NCI-H524 treated with DMSO at 0.1 percent for 48 hours (cell line): ENCODE measurements at regions not wholly inside any gene's neighbourhood (a gene's known extent, or its start where the extent isn't known, plus 50 kb on each side); places are given as distances from the start of the nearest gene placed in this dataset.

ENCODE experiments used
- DNase-seq: peaks from one replicate; lab custom pipeline; 2025; lab: John Stamatoyannopoulos, UW

DNA sequence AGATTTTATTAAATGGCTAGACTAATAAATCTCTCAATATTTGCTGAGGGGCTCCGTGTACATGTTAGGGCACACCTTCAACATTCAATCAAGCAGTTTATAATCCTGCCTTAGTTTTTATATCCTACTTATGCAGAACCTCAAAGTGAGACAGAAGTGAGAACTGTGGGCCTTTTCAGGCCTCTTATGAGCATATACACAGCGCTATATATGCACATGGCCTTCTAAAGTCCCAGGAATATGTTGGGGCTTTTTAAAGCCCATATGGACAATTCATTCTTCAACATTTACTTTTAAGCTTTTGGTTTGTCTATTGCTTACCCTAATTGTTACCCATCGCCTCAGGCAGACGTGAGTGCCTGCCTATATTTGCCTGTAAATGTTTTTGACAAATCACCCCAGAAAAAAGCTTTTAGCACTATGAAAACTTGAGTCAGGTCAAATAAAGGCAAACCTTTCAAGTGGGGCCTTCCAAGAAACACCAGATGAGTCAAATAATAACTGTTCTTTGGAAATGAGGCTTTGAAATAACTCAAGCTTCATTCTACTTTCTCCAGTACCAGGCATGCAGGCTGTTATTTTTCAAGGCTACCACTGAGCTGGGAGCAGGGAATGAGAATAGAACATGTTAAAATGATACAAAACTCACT is 58.2 kb downstream of the ESM1 start:
- no peak for DNase-seq

DNA sequence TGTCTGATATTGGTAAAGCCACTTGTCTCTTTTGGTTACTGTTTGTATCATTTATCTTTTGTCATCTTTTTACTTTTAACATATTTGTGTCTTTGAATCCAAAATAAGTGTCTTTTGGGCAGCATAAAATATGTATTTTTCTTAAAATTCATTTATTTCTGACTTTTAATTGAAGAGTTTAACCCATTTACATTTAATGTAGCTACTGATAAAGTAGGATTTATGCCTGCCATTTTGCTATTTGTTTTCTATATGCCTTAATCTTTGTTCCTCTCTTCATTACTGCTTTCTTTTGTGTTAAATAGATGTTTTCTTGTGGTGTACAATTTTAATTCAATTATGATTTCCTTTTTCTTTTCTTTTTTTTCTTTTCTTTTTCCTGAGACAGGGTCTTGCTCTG is 60.9 kb downstream of the ESM1 start:
- DNase-seq: no peak

DNA sequence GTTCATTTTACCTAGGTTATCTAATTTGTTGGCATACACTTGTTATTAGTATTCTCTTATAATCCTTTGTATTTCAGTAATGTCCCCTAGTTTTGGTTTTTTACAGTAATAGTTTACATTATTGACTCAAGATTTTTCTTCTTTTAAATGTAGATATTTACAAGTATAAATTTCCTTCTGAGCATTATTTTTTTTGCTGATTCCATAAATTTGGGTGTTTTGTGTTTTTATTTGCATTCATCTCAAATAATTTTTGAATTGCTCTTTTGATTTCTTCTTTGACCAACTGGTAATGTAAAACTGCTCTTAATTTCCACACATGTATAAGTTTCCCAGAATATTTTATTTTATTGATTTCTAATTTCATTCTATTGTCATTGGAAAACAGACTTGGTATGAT is 68.1 kb downstream of the ESM1 start:
- DNase-seq: no peak

DNA sequence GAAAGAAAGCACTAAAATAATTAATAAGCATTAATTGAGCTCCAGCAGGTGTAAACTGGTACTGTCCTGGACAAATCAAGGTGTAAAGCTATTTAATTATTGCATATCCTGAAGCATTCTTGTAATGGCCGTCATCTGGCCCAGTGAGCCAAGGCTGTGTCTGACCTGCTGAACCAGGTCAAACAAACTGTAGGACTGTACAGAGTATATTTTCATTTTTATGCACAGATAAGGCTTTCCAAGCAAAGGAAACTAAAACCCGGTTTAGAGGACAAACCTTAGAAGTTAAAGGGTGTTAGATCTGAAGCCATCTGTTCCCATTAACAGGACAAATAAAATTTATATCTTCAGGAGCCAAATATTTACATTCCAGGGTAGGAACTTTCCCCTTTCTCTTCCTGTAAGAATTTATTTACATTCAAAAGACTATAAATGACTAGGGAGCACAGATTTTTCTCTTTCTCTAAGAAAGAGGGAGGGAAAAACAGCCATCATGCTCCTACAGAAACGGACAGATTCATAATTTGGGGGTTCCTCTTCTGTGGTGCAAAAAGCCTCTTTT is 69.8 kb downstream of the ESM1 start:
- no peak for DNase-seq

DNA sequence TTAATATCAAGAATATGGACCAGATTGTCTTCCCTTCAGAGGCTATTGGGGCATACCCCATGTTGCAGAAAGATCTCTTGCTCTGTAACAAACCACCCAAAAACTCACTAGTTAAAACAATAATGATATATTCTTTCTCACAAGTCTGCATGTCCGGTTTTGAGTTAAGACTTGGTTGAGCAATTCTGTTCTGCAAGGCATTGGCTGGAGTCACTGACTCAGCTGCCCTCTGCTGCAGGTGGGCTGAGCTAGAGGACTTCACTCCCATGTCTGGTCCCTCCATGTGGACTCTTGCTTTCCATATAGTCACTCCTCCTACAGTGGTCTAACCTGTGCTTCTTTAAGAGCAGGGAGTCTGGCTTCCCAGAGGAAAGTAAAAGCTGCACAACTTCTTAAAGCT is 73.4 kb downstream of the ESM1 start:
- no peak for DNase-seq

DNA sequence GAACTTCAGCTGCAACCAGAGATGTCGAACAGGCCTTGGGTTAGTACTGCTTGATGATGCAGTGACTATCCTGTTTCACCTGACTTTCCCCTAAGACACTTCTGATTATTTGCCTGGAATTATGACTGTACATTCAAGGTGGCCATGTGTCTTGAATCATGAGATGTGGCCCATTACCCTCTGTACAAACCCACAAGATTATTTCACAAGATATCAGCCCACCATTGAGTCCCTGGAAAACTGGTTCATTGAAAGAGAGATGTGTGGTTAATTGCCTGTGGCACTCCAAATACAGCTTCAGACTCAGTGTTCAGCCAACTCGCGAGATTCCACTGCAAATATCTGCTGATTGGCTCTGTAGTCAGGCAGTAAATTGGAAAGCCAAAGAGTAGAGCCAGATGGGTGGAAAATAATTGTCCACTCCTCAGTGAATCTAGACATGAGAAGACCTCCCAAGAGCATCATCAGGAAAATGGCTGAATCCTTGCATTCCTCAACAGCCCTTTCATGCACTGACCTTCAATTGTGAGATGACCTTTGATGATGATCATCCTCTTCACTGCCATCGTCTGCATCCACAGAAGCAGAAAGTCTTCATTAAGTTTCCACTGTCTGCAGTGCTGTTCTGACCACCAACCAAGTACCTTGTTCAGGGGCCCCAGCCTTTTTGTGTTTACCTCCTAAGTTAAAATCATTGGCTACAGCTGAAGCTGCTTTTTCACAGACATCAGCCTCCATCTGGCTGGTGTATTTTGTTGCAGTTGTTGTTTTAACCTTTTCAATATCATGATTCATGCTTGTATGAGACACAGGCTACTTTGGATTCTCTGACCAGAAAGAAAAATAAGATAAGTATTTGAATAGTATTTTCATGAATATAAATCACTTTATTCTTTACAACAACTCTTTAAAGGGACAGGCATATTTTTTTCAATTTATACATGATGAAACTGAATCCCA is 75.2 kb downstream of the ESM1 start:
- no peak for DNase-seq

DNA sequence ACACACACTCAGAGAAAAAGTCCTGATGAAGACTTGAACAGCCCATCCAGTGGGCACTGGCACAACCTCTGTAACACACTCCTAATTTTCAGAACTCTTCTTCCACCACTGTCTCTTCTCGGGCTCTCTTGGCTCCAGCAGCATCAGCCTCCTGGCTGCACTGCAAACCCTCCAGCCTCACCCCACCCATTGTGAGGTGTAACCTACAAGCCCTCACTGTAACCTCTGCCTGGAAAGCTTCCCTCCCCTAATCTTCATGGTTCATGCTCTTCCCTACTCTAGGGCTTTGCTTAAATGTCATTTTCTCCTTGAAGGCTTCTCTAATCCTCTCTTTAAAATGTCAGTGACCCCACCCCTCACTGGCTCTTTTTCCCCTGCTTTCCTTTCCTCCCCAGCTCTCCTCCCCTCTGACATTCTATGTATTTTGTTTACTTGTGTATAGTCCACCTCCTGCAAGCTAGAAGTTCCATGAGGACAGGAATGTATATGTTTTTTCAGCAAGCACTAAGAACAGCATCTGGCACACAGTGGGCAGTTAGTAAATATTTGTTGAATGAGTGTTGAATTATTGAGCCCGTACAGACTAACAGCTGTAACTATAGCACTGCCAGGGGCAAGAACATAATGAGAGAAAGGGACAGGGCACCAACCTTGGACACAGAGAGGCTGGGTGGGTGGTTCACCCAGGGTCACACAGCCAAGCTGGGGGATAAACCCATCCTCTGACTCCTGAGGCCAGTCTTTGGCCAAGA is 76.4 kb downstream of the ESM1 start:
- no peak for DNase-seq

DNA sequence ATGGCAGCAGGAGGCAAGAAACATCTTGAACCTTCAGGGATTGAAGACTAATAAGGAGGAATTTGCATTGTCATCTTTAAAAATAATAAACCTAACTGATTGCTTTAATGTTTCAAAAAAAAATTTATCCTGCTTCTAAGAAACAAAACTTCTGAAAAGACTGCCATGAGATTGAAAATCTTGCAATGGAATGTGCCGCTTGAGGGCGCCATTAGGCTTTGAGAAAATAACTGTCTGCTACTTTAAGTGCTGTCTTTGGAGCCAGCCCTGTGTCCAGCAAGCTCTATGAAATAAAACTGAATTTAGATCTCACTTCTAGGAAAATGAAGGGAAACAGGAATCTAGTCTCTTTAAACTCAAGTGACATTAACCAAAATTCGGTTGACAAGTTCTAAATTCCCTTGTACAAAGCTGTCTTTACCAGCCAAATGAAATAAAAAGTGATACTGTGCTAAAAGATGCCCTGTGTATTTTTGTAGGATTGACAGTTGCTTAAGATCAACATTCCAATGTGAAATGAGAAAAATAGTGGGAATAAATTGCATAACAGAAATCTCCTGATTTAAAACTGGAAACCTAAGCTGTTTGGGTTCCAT is 79.4 kb downstream of the ESM1 start:
- DNase-seq: no peak

DNA sequence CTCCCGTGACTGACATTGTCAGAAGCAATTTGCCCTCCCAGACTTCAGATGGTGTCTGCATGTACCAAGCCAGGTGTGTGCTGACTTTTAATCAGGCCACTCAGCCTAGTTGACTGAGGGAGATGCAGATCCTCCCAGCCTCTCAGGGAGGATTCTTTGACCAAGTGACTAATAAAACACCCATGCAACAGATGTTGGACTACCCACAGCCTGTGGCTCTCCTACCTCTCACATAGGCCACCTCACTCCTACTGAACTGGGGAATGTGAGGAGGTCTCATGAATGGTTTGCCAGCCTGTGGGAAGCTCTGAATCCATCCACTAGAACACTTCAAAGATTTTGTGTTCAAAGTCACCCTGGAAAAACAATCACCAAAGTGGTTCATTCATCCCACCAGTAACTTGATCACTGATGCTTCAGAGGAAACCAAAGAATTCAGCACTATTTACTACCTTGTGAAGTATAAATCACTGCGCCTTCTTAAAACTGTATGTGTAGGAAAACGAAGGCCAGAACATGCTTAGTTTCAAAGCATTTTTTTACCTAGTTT is 80.1 kb downstream of the ESM1 start:
- no peak for DNase-seq

DNA sequence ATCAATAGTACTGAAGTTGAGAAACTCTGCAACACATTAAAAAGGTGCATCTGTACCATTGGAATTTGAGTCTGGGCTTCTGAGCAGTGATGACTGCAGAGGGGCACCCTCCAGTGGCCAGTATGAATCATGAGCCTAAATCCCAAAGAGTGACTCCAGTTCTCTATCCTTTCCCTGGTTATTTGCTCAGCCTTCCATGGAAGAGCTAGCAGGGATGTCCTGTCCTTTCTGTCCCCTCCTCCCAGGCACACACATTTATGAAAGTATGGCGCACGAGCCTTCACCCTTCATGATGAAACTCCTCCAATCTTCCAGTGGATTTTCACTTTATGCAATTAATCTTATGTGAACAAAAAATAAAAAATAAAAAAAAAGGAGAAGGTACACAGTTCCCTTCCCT is 81.0 kb downstream of the ESM1 start:
- DNase-seq: peak; percentile 2

DNA sequence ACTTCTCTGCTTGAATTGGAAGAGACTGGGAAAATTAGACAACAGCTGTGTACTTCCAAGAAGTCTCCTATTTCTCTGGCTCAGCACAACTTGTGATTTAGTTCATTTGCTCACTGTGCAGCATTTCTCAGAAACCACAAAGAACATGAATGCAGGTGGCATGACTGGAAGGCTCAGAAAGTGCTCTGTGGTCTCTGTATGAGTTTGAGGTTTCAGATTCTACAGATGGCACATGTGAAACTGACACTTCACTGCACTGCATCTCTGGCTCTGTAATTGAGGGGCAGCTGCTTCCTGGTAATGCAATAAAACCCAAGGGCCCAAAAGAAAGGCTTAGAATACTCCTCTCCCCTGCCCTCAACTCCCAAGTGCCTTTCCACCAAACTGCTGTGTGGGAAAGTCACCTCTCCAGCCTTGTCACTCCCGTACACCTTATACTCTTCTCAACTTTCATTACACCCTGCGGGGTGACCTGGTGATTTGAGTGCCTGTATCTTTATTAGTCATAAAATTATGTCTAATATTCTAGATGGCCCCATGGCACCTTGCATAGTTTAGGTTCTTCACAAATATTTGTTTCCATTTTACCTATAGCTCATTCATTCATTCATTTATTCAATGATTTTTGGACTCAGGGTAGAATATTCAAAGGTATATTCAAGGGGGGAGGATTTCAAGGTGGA is 82.5 kb downstream of the ESM1 start:
- DNase-seq: peak; percentile 59

DNA sequence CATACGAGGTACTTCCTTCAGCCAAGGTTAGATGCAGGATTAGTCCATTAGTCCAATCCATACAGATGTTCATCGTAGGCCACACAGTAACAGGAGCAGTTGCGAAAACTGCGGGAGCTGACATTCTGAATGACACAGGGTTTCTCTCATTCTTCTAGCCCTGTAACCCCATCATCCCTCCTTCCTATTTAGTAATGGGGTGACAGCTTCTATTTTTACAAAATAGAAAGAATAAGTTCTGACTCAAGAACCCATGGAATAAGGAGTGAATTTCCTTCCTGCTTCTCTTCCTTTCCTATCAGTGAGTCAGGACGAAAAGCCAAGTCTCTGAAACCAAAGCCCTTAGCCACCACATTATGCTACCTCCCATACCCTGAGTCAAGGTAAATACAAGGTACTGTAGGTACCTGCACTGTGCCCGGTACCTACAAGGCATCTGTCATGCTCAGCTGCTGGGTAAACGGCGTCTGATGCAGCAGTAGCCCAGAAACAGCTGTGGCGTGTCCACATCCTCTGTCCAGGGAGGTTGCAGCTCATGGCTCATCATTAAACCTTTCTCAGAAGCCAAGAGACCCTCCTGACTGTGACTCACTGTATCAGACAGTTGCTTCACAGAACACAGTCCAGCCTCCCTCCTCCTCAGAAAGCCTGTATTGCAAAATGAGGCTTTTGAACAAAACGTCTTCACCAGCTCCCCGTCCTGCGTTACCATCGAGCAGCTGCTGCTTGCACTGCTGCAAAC is 84.2 kb downstream of the ESM1 start:
- no peak for DNase-seq

DNA sequence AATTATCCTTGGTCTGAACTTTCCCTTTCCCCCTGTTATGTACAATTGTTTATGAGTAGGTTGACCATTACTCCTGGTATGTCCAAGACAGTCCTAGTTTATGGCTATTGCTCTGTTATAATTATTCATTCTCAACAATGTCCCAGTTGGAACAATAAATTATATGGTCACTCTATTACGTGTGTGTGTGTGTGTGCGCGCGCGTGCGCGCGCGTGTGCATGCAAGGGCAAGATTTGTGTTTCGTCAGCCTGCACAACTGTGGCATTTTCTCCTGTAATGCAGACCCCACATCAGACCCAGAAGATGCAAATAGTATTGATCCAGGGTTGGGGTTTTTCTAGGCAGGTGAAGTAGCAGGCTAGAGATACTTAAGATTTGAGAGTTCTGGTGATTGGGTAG is 88.4 kb downstream of the ESM1 start:
- no peak for DNase-seq

DNA sequence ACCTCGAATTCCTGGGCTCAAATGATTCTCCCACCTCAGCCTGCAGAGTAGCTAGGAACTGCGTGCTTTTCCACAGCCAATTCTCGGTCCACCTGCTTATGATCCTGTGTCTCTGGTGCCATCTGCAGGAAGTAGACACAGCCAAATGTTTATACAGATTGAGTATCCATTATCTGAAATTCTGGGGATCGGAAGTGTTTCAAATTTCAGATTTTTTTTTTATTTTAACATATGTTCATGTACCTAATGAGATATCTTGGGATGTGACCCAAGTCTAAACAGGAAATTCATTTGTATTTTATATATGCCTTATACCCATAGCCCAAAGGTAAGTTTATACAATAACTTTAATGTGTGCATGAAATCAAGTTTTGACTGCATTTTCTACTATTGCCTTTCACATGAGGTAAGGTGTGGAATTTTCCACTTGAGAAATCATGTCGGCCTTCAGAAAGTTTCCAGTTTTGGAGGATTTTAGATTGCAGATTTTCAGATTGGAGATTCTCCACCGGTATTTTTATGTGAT is 89.5 kb downstream of the ESM1 start:
- peak; percentile 3 for DNase-seq

DNA sequence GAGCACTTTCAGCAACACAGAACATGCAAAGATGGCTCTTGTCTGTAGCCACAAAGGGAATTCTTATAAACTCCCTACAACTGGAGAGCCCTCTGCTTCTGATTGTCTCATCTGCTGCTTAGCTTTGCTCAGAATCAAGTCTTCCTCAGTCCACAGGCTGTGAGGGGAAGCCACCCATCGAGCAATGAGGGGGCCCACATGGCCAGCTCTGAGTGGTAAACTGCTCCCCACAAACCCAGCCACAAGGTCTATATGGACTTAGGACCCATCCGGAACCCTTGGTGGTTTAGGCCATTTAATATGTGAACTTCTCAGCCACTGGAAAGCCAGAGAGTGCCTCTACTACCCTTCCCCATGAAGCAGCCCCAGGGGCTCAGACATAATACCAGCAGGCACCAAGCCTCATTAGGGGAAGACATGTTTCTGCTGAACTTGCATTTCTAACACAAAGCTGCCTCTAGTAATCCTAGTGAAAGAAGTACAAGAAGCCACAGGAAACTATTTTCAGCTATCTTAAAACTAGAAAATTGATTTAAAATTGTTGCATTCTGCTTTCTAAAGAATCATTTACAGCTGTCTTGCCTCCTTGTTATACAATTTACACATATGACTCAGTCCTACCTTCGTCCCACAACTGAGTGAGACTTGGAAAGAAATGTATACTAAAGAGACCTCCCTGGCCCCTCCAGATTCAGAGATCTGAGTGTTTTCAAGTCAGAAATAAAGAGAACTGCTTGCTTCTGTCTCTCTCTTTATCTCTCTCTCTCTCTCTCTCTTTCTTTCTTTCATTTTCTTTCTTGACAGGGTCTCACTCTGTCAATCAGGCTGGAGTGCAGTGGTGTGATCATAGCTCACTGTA is 90.2 kb downstream of the ESM1 start:
- DNase-seq: no peak

DNA sequence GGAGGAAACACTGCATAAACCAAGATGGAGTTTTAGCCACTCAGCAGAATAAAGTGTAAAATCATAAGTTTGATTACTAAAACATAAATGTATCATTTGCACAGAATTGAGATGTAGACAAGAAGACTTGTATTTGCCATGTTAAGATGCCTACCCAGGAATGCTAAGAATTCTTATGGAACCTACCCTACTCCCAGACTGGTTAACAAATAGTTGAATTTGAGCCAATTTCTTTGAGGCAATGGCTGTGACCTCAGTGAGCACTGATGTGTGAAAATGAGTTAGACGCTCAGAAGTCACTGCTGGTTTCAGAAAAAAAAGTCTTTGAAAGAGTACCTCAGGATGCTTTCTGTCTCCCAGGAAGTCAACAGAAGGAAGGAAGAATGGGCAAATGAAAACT is 95.6 kb downstream of the ESM1 start:
- no peak for DNase-seq

DNA sequence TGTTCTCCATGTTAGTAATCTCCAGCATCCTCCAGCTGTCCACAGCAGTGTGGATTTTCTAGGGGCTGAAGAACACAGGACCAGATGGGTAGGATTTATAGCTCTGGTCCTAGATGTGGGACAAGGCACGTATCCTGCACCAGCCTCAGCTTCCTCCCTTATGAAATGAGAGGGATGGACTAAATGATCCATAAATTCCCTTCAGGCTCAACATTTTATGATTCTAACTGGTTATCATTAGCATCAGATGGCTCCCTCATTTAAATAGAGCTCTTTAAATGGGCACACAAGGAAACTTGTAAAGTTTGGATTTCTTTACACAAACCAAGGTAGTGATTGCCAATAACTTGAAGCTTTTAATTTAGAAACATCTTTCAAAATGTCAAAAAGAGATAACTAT is 97.7 kb downstream of the ESM1 start:
- peak; percentile 59 for DNase-seq

DNA sequence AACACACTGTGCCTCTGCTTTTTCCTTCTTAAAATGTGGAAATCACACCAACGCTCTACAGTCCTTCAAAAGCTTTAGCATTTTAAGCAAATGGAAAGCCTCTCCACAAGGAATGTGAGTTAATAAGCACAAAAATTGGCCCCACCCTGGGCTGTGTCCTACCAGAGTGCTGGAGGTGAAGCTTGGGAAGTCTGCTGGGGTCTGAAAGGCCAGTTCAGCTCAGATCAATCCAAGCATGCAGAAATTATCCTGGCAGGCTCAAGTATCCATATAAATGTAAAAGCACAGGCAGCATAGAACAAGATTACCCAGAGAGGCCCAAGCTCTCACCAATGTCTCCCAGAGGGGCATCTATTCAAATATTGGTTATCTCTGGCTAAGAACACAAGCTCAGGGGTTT is 98.5 kb downstream of the ESM1 start:
- DNase-seq: no peak

DNA sequence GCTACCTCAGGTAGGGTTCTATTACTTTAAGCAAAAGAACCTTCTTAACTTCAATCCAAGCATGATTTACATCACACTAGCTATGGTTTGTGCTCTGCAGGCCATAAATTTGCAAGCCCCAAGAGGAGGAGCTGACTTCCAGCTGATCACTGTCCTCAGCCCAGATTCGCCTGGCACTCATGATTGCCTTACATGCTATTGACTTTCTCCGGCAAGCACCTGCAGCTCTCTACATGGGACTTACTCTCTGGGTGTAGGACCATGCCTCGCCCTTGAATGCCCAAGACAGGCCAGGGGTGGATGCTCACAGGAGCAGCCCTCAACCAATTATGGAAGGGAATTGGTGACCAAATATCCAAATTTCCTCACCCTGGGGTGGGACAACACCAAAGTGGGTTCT is 99.8 kb downstream of the ESM1 start:
- DNase-seq: no peak
